ENCODE measurements at regions not wholly inside any gene's neighbourhood (a gene's known extent, or its start where the extent isn't known, plus 50 kb on each side); places are given as distances from the start of the nearest gene placed in this dataset.

- DNase-seq: no peak
These were observed 302.4 kb upstream of the PDZRN3 start for GRCh38 chr3:73927203-73927570.

- no peak for DNase-seq
These were observed 301.8 kb upstream of the PDZRN3 start for GRCh38 chr3:73926360-73927202.

GRCh38 chr3:73925011-73925410 is 300.3 kb upstream of the PDZRN3 start:
- DNase-seq: no peak

GRCh38 chr3:73924048-73924447 is 299.3 kb upstream of the PDZRN3 start:
- DNase-seq: no peak

GRCh38 chr3:73917643-73918042 is 292.9 kb upstream of the PDZRN3 start:
- DNase-seq: no peak

- no peak for DNase-seq
These were observed 291.1 kb upstream of the PDZRN3 start for GRCh38 chr3:73915886-73916285.

- DNase-seq: no peak
These were observed 283.5 kb upstream of the PDZRN3 start for GRCh38 chr3:73908218-73908617.

GRCh38 chr3:73901686-73902085 is 276.9 kb upstream of the PDZRN3 start:
- DNase-seq: no peak

- no peak for DNase-seq
These were observed 269.9 kb upstream of the PDZRN3 start for GRCh38 chr3:73894474-73895213.

- no peak for DNase-seq
These were observed 268.3 kb upstream of the PDZRN3 start for GRCh38 chr3:73893089-73893488.

- DNase-seq: no peak
These were observed 261.1 kb upstream of the PDZRN3 start for GRCh38 chr3:73885862-73886261.

- no peak for DNase-seq
These were observed 259.6 kb upstream of the PDZRN3 start for GRCh38 chr3:73884361-73884760.

- DNase-seq: no peak
These were observed 258.8 kb upstream of the PDZRN3 start for GRCh38 chr3:73883497-73883896.

- DNase-seq: no peak
These were observed 250.0 kb upstream of the PDZRN3 start for GRCh38 chr3:73874606-73875369.

GRCh38 chr3:73874161-73874560 is 249.4 kb upstream of the PDZRN3 start:
- DNase-seq: no peak

- DNase-seq: no peak
These were observed 244.1 kb upstream of the PDZRN3 start for GRCh38 chr3:73868688-73869315.

GRCh38 chr3:73867524-73867923 is 242.8 kb upstream of the PDZRN3 start:
- no peak for DNase-seq

- DNase-seq: no peak
These were observed 242.1 kb upstream of the PDZRN3 start for GRCh38 chr3:73866846-73867245.

GRCh38 chr3:73863546-73864079 is 238.9 kb upstream of the PDZRN3 start:
- DNase-seq: no peak

- DNase-seq: no peak
These were observed 231.1 kb upstream of the PDZRN3 start for GRCh38 chr3:73855813-73856212.

GRCh38 chr3:73848173-73848906 is 223.6 kb upstream of the PDZRN3 start:
- DNase-seq: no peak

GRCh38 chr3:73846951-73847350 is 222.2 kb upstream of the PDZRN3 start:
- DNase-seq: no peak
